ENCODE measurements at regions not wholly inside any gene's neighbourhood (a gene's known extent, or its start where the extent isn't known, plus 50 kb on each side); places are given as distances from the start of the nearest gene placed in this dataset.

DNA sequence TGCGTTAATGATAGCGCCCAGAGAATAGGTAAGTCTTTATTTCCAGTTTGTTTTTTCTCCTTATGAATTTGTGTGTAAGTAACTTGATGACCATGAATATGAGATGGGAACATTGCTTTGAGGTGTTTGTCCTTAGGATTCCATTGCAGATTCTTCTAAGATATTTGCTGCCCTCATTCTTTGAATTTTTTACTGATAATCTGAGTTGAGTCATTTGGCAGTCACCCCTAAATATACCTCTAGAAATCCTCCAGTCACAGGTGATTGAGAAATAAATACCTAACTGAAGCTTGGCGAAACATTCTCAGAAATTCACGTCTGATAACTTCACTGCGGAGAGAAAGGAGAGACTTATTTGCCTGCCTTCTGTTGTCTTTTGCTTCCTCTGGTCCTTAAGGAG is 345.5 kb downstream of the SQOR start:
- no peak for FAIRE-seq
- no peak for DNase-seq (ENCODE audit: insufficient read length)
- no peak for TF ChIP-seq POLR2A (IDR thresholded peaks at IDR 0.05; ENCODE audit: low read depth, low read length)
- TF ChIP-seq POLR2AphosphoS5 (IDR thresholded peaks at IDR 0.05; ENCODE audit: low read depth, low read length), result no peak
- TF ChIP-seq TAF1 (IDR thresholded peaks at IDR 0.05; ENCODE audit: borderline replicate concordance, low read depth, low read length), result no peak

DNA sequence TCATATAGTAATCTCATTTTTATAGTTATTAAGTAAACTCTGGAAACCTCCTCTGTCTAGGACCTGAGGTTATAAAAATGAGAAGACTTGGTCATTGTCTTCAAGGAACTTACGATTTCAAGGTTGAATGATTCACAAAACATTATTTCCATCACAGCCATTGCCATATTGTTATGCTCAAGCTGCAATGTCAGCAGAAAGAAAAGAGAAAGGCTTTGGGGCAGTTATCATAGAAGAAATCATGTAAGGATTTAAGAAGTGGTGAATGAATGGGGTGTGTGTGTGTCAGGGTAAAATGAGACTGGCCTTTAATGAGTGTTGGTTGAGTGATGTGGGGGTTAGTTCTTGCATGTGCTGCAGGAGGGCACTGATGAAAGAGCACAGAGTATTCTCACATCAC is 346.8 kb downstream of the SQOR start:
- no peak for FAIRE-seq
- no peak for TF ChIP-seq POLR2AphosphoS5 (IDR thresholded peaks at IDR 0.05; ENCODE audit: low read depth, low read length)
- TF ChIP-seq TAF1 (IDR thresholded peaks at IDR 0.05; ENCODE audit: borderline replicate concordance, low read depth, low read length), result no peak
- no peak for TF ChIP-seq POLR2A (IDR thresholded peaks at IDR 0.05; ENCODE audit: low read depth, low read length)
- DNase-seq (ENCODE audit: insufficient read length), result no peak

DNA sequence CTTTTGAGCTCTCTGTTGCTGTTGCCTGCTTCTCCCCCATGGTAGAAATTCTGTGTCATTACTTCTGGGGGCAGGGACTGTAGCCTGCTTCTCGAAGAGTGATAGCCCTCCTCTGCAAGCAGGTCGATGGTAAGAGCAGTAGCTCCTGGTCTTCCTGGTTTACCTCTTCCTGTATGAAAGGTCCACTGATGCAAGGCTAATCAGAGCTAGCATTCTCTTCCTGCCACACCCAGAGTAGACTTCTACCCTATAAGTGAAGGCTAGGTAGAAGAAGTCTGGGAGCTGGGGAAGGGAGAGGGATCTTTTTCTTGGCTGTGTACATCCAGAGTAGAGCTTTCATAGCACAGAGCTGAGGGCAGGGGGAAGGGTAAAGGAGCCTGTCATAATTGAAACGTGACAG is 357.0 kb downstream of the SQOR start:
- DNase-seq (ENCODE audit: insufficient read length) (no peak), FAIRE-seq (no peak)
- no peak for TF ChIP-seq POLR2A (IDR thresholded peaks at IDR 0.05; ENCODE audit: low read depth, low read length)
- no peak for TF ChIP-seq TAF1 (IDR thresholded peaks at IDR 0.05; ENCODE audit: borderline replicate concordance, low read depth, low read length)
- TF ChIP-seq POLR2AphosphoS5 (IDR thresholded peaks at IDR 0.05; ENCODE audit: low read depth, low read length), result no peak

DNA sequence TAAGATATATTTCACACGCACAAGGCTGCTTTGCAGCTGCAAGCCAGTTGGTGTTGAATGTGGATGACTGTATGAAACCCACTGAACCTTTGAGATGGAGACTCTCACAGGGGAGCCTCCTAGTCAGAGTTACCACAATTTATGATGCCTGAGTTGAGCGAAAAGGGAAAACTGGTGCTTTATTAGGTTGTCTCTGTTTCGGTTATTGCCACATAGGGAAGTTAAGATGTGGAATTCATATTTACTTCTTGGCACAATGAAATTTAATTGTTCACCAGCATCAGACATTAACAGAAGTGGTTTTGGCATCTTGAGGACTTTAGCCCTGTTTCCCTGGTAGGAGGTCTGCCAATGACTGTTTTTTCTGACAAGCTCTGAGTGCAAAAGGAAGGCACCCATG is 358.2 kb downstream of the SQOR start:
- TF ChIP-seq POLR2AphosphoS5 (IDR thresholded peaks at IDR 0.05; ENCODE audit: low read depth, low read length) (no peak), TAF1 (IDR thresholded peaks at IDR 0.05; ENCODE audit: borderline replicate concordance, low read depth, low read length) (no peak), POLR2A (IDR thresholded peaks at IDR 0.05; ENCODE audit: low read depth, low read length) (no peak)
- FAIRE-seq (no peak), DNase-seq (ENCODE audit: insufficient read length) (no peak)

DNA sequence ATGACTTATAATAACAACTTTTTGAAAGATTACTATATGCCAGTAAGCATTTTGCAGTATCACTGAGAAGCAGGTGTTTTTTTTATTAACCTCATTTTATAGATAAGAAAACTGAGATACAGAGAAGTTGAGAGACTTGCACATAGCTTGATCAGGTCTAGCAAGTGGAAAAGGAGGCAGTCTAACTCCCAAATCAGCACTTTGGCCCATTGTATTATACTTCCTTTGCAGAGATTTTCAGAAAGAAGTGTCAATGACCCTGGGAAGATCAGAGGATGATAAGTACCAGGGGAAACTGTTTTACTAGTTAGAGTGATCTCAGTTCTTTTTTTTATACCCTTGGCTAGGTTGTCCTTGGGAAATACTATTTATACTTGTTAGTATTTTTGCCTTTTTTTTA is 358.7 kb downstream of the SQOR start:
- no peak for DNase-seq (ENCODE audit: insufficient read length)
- FAIRE-seq, result no peak
- TF ChIP-seq POLR2AphosphoS5 (IDR thresholded peaks at IDR 0.05; ENCODE audit: low read depth, low read length) (no peak), POLR2A (IDR thresholded peaks at IDR 0.05; ENCODE audit: low read depth, low read length) (no peak), TAF1 (IDR thresholded peaks at IDR 0.05; ENCODE audit: borderline replicate concordance, low read depth, low read length) (no peak)

DNA sequence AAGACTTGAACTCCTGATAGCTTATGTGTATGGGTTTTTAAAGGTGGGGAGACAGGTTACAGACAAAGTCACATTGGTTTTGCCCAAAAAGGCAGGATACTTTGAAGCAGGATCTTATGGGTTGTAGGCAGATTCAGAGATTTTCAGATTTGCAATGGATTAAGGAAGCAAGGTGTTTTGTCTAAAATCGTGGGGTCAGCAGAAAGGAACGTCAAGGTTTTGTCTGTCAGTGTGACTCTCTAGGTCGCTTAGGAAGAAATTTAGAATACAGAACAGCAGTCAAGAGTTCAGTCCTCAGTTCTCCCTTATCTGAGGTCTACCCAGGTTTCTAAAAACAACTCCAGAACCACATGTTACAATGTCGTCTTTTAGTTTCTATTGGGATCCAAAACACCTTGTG is 361.0 kb downstream of the SQOR start:
- TF ChIP-seq POLR2A (IDR thresholded peaks at IDR 0.05; ENCODE audit: low read depth, low read length) (no peak), TAF1 (IDR thresholded peaks at IDR 0.05; ENCODE audit: borderline replicate concordance, low read depth, low read length) (no peak), POLR2AphosphoS5 (IDR thresholded peaks at IDR 0.05; ENCODE audit: low read depth, low read length) (no peak)
- no peak for FAIRE-seq
- no peak for DNase-seq (ENCODE audit: insufficient read length)

DNA sequence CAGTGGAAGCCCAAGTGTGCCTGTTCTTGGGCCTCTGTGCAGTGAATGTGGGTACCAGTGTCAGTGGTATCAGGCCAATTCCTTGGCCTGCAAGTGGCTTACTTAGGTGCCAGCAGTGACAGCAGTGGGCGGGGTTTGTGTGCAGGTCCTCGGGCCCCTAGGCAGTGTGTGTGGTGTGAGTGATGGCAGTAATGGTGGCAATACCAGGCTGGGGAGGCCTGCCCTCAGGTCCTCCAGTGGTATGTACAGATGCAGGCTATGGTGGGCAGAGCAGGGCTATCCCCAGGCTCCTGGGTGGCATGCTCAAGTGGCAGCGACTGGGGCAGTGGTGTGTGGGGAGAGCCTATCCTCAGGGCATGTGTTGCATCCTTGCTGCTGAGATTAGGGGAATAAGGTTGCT is 379.7 kb downstream of the SQOR start:
- FAIRE-seq, result no peak
- TF ChIP-seq POLR2A (IDR thresholded peaks at IDR 0.05; ENCODE audit: low read depth, low read length) (no peak), POLR2AphosphoS5 (IDR thresholded peaks at IDR 0.05; ENCODE audit: low read depth, low read length) (no peak), TAF1 (IDR thresholded peaks at IDR 0.05; ENCODE audit: borderline replicate concordance, low read depth, low read length) (no peak)

DNA sequence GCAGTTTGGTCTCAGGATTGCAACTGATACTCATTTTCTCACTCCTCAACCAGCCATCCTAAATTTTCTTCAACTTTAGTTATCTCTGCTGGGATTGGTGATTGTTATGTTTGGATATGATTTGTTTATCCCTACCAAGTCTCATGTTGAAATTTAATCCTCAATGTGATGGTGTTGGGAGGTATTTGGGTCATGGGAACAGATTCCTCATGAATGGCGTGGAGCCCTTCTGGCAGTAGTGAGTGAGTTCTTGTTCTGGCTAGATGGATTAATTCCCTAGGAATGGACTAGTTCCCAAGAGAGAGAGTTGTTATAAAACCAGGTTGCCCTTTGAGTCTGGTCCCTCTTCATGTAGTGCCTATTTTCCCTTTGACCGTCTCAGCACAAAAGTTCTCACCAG is 399.9 kb downstream of the SQOR start:
- TF ChIP-seq TAF1 (IDR thresholded peaks at IDR 0.05; ENCODE audit: borderline replicate concordance, low read depth, low read length), result no peak
- FAIRE-seq (no peak), DNase-seq (ENCODE audit: insufficient read length) (no peak)

More for the DNA sequence above, 379.7 kb downstream of the SQOR start:
- DNase-seq (ENCODE audit: insufficient read length), result no peak

DNA sequence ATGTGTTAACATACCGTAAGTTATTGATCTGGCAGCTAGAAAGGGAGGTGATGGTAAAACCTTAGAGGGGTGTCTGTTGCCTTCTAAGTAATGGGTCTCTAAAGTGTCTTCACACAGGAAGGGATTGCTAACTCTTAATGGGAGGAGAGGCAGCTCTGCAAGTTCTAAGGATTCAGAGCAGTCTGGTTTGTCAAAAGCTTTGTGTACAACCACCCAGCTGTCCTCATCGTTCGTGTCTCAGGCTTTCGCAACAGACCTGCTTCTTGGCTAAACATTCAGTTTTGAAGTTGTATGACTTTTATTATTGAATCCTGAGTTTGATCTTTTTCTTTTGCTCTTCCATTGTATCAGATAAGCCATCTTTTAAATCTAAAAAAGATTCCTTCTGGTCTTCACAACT is 404.9 kb downstream of the SQOR start:
- TF ChIP-seq TAF1 (IDR thresholded peaks at IDR 0.05; ENCODE audit: borderline replicate concordance, low read depth, low read length) (no peak), POLR2A (IDR thresholded peaks at IDR 0.05; ENCODE audit: low read depth, low read length) (no peak), POLR2AphosphoS5 (IDR thresholded peaks at IDR 0.05; ENCODE audit: low read depth, low read length) (no peak)
- FAIRE-seq (no peak), DNase-seq (ENCODE audit: insufficient read length) (no peak)

DNA sequence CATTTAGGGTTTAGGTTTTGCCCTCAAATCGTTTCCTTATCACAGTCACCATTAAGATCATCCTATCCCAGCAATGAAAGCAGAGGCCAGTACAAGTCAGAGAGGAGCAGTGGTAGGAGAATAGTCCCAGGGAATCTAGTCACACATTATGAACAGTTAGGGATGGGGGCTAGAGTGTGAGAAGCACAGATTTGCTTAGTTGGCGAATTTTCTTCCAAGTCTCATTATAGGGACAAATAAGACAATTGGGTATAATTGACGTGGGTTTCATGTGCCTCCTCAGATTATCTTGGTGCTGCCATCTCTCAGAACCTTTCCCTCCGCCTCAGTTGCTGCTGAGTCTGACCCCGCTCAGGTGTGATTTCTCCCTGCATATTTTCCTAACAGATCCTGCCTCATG is 407.1 kb downstream of the SQOR start:
- TF ChIP-seq POLR2AphosphoS5 (IDR thresholded peaks at IDR 0.05; ENCODE audit: low read depth, low read length) (no peak), TAF1 (IDR thresholded peaks at IDR 0.05; ENCODE audit: borderline replicate concordance, low read depth, low read length) (no peak), POLR2A (IDR thresholded peaks at IDR 0.05; ENCODE audit: low read depth, low read length) (no peak)
- DNase-seq (ENCODE audit: insufficient read length), result no peak
- FAIRE-seq, result no peak

DNA sequence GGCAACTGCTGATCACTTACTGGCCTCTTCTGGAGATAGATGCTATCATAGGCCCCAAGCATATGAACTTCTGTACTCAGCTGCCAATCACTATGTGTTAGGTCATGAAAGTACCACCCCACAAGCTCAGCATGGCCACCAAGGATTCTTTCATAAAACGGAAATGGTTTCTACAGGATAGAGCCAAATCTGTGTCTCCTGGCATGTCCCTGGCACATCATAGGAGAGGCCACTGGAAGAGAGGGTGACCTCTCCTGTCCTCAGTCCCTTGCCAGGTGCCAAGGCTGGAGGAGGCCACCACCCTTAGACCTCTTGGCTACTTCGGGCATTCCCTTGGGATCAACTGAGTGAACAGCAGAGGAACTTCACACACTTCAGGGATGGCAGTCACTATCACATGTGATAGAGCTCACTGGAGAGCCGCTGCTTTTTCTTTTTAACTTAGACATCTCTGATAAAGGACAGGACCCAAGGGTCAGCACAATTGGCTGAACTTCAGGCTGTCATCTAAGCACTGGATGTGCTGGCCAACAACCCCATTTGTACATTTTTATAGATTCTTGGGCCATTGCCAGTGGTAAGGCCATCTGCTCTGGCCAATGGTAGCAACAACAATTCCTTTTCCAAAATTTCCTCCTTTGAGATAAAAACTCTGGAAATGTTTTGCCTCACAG is 425.2 kb downstream of the SQOR start:
- TF ChIP-seq TAF1 (IDR thresholded peaks at IDR 0.05; ENCODE audit: borderline replicate concordance, low read depth, low read length), result no peak
- TF ChIP-seq POLR2AphosphoS5 (IDR thresholded peaks at IDR 0.05; ENCODE audit: low read depth, low read length), result no peak
- TF ChIP-seq POLR2A (IDR thresholded peaks at IDR 0.05; ENCODE audit: low read depth, low read length), result no peak
- FAIRE-seq, result no peak
- DNase-seq (ENCODE audit: insufficient read length), result no peak

DNA sequence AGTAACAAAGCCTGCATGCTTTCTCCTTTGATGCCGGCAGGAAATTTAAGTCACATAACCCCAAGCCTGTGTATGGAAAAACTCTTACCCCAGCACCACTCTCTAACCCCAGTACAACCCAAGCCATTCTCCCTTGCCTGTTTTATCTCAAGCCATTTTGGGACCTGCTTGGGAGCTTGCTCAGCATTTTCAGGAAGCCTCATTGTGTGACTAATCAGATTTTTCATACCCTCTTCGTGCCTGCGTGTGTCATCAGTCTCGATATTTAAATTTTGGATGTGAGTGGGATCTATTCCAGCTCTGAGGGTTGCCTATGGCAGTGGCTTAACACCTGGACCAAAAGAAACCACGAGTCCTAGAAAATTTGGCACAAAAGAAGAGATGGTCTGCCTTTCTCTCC is 426.2 kb downstream of the SQOR start:
- FAIRE-seq (no peak), DNase-seq (ENCODE audit: insufficient read length) (no peak)
- TF ChIP-seq POLR2A (IDR thresholded peaks at IDR 0.05; ENCODE audit: low read depth, low read length) (no peak), POLR2AphosphoS5 (IDR thresholded peaks at IDR 0.05; ENCODE audit: low read depth, low read length) (no peak), TAF1 (IDR thresholded peaks at IDR 0.05; ENCODE audit: borderline replicate concordance, low read depth, low read length) (no peak)

DNA sequence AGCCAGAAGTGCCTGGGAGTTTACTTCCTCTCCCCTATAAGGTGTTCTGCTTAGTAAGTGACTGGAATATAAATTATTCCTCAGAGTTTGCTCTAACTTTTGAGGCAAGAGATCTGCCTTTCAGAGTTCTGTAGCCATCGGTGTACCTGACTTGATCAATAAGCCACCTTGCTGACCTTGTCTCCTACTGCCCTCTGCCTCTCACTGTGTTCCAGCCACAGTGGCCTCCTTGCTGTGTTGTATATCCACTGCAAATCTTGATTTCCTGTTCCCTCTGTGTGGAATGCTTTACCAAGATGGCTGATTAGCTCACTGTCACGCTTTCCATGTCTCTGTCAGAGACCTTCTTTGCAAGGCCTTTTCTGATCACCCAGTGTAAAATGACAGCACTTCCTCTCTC is 442.4 kb downstream of the SQOR start:
- no peak for TF ChIP-seq POLR2A (IDR thresholded peaks at IDR 0.05; ENCODE audit: low read depth, low read length)
- no peak for TF ChIP-seq TAF1 (IDR thresholded peaks at IDR 0.05; ENCODE audit: borderline replicate concordance, low read depth, low read length)
- no peak for TF ChIP-seq POLR2AphosphoS5 (IDR thresholded peaks at IDR 0.05; ENCODE audit: low read depth, low read length)
- DNase-seq (ENCODE audit: insufficient read length) (no peak), FAIRE-seq (no peak)

All from GM12892 (cell line).